CD4-positive, alpha-beta T cell (primary cell): ENCODE measurements at regions not wholly inside any gene's neighbourhood (a gene's known extent, or its start where the extent isn't known, plus 50 kb on each side); places are given as distances from the start of the nearest gene placed in this dataset.

Experiments used
- ATAC-seq: fragments of 200-7000 bp; cut with Tn5 transposase; one replicate; pipeline ENCODE4 v1.10.0; 2022; ENCODE audit warnings: mild to moderate bottlenecking; ENCODE audit not compliant: poor library complexity
- CTCF ChIA-PET: fragments of 350-600 bp; sonication (Branson Sonifier 250); formaldehyde crosslinking; loops from one replicate; lab custom pipeline; 2021; ENCODE audit warnings: antibody characterized with exemption, inconsistent platforms; lab: Charles Lee
- POLR2A ChIA-PET: fragments of 350-600 bp; sonication (Branson Sonifier 250); formaldehyde crosslinking; loops from one replicate; lab custom pipeline; 2021; ENCODE audit warnings: antibody characterized with exemption, inconsistent platforms; lab: Charles Lee
- DNase-seq, 14 experiments: peaks; one replicate each; pipeline ENCODE4 v3.0.0-alpha.2; 2013 to 2020; ENCODE audit warnings: mixed read lengths in 2 of 14
- H3K27ac ChIP-seq, 2 donors: one replicate each; pipeline versions ENCODE4 v1.5.1 to v1.7.0; 2013; ENCODE audit warnings: low read length in 2 of 2, low read depth in 1 of 2, mild to moderate bottlenecking in 1 of 2
- H3K27me3 ChIP-seq, 2 experiments: 1 replicate in 1 of 2; 2 replicates in 1 of 2; pipeline versions ENCODE4 v1.6.1 to v1.7.0; 2013; ENCODE audit warnings: low read length in 2 of 2, control low read depth in 1 of 2, mild to moderate bottlenecking in 1 of 2, moderate library complexity in 1 of 2; ENCODE audit not compliant: insufficient read depth in 2 of 2, control insufficient read depth in 1 of 2
- H3K36me3 ChIP-seq: one replicate; pipeline ENCODE4 v1.6.1; 2013; ENCODE audit warnings: low read length, control low read depth; ENCODE audit not compliant: insufficient read depth
- H3K4me1 ChIP-seq: one replicate; pipeline ENCODE4 v1.6.1; 2013; ENCODE audit warnings: low read length, control low read depth; ENCODE audit not compliant: insufficient read depth
- H3K4me3 ChIP-seq: one replicate; pipeline ENCODE4 v1.5.1; 2013; ENCODE audit warnings: mild to moderate bottlenecking, low read length, moderate library complexity
- H3K9me3 ChIP-seq, 2 experiments: 1 replicate in 1 of 2; 2 replicates in 1 of 2; pipeline versions ENCODE4 v1.6.1 to v1.7.0; 2013; ENCODE audit warnings: low read length in 2 of 2, mild to moderate bottlenecking in 2 of 2, control low read depth in 1 of 2, moderate library complexity in 1 of 2; ENCODE audit not compliant: control insufficient read depth in 1 of 2, insufficient read depth in 1 of 2
- H3K27ac Mint-ChIP-seq: one replicate; pipeline ENCODE4 v1.8.0; 2020; ENCODE audit warnings: mixed read lengths
- H3K27me3 Mint-ChIP-seq: one replicate; pipeline ENCODE4 v1.8.0; 2021; ENCODE audit warnings: mixed read lengths
- H3K36me3 Mint-ChIP-seq: one replicate; pipeline ENCODE4 v1.8.0; 2021; ENCODE audit warnings: low read depth, mixed read lengths
- H3K4me1 Mint-ChIP-seq: one replicate; pipeline ENCODE4 v1.8.0; 2021; ENCODE audit warnings: low read depth, mixed read lengths
- H3K4me3 Mint-ChIP-seq: one replicate; pipeline ENCODE4 v1.8.0; 2020; ENCODE audit warnings: mild to moderate bottlenecking, mixed read lengths
- H3K9me3 Mint-ChIP-seq: one replicate; pipeline ENCODE4 v1.8.0; 2020; ENCODE audit warnings: mixed read lengths
- intact Hi-C, 2 experiments: fragments of 100-400 bp; cut with DNase I in 1 of 2; cut with micrococcal nuclease in 1 of 2; formaldehyde crosslinking; loops; one replicate each; pipeline versions ENCODE4 v1.15.1 to v1.9.0; 2023 to 2025; cut with DNase I, micrococcal nuclease
- TF ChIP-seq, protein P1 (sequence below): fragments of 200-600 bp; IDR thresholded peaks from one replicate; pipeline ENCODE4 v1.8.0; 2022; ENCODE audit warnings: antibody characterized with exemption, mild to moderate bottlenecking

DNA sequence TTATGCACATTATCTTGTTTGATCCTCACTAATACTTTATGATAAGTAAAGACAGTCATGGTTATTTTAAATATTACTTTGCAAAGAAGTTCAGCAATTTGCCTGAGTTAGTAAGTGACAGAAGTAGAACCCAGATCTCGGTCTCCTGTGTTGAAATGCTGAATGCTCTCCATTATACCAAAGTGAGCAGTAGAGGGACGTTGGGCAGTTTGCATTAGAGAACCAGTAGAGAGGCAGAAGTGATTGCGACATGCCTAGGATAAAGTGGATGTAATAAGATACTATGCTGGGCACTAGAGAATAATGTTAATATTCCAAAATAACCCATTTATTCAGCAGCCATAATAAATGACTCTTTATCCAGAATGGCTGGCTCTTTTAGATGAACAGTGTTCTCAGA, 201.0 kb downstream of the PMAIP1 start:
- H3K27ac Mint-ChIP-seq, result no peak overlapping the region
- Histone ChIP-seq H3K27me3 (no peaks in the 10 kb centered on the region), H3K4me3 (no peak overlapping the region), H3K36me3 (no peaks in the 10 kb centered on the region), H3K9me3 (no peaks in the 10 kb centered on the region), H3K4me1 (no peaks in the 10 kb centered on the region), H3K27ac (no peak overlapping the region)
- ChIA-PET POLR2A (no interaction called here), CTCF (no interaction called here)
- H3K36me3 Mint-ChIP-seq, result no peaks in the 10 kb centered on the region
- H3K4me3 Mint-ChIP-seq, result no peak overlapping the region
- H3K9me3 Mint-ChIP-seq, result no peaks in the 10 kb centered on the region
- TF ChIP-seq, protein P1, sequence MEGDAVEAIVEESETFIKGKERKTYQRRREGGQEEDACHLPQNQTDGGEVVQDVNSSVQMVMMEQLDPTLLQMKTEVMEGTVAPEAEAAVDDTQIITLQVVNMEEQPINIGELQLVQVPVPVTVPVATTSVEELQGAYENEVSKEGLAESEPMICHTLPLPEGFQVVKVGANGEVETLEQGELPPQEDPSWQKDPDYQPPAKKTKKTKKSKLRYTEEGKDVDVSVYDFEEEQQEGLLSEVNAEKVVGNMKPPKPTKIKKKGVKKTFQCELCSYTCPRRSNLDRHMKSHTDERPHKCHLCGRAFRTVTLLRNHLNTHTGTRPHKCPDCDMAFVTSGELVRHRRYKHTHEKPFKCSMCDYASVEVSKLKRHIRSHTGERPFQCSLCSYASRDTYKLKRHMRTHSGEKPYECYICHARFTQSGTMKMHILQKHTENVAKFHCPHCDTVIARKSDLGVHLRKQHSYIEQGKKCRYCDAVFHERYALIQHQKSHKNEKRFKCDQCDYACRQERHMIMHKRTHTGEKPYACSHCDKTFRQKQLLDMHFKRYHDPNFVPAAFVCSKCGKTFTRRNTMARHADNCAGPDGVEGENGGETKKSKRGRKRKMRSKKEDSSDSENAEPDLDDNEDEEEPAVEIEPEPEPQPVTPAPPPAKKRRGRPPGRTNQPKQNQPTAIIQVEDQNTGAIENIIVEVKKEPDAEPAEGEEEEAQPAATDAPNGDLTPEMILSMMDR, result no peak
- no peaks in the 10 kb centered on the region for H3K4me1 Mint-ChIP-seq
- intact Hi-C loops, result no loop called here
- DNase-seq, result no peak
- ATAC-seq, result no peak
- no peaks in the 10 kb centered on the region for H3K27me3 Mint-ChIP-seq

DNA sequence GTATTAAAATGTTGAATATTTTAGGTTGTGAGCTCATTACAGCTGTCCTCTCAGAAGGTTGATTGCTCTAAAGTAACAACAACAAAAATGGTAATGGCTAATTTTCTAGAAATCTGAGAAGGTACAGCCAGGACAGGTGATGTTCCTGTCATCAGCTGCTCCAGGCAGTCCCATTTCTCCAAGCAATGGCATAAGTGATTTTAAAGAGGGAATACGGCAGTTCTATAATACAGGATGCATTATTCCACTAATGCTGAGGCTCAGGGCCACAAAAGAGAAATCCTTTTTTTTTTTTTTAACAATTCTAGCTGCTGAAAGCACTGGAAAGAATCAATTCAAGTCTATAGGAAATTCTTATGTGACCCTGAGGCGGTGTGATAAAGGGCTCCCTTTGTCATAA, 199.9 kb downstream of the PMAIP1 start:
- no peak for ATAC-seq
- no peaks in the 10 kb centered on the region for H3K4me1 Mint-ChIP-seq
- H3K27me3 Mint-ChIP-seq, result no peaks in the 10 kb centered on the region
- no peaks in the 10 kb centered on the region for H3K9me3 Mint-ChIP-seq
- TF ChIP-seq, protein P1, result no peak
- no peaks in the 10 kb centered on the region for H3K27me3 ChIP-seq
- H3K27ac Mint-ChIP-seq, result no peak overlapping the region
- H3K36me3 ChIP-seq, result no peaks in the 10 kb centered on the region
- H3K4me3 ChIP-seq, result no peak overlapping the region
- no peaks in the 10 kb centered on the region for H3K36me3 Mint-ChIP-seq
- H3K4me1 ChIP-seq, result no peaks in the 10 kb centered on the region
- CTCF ChIA-PET, result no interaction called here
- intact Hi-C loops, result no loop called here
- H3K27ac ChIP-seq, result no peak overlapping the region
- POLR2A ChIA-PET, result no interaction called here
- no peak for DNase-seq
- no peak overlapping the region for H3K4me3 Mint-ChIP-seq
- H3K9me3 ChIP-seq, result no peaks in the 10 kb centered on the region

DNA sequence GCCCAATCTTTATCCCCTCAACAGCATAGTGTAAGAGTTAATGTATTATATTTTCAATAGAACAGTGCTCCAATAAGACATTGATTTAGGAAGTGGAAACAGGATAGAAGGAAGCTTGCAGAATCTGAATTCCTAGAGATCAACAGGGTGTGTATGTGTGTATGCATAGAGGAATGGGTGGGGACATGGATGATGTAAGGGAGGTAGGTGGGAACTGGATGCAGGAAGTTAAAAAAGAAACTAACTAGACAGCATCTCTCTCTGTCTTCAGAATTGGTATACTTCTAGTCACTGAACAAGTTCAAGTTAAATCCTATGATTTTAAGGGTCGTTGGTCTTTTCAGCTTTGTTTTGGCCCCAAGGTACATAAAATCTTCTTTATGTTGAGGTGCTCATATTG, 196.6 kb downstream of the PMAIP1 start:
- ChIA-PET CTCF (no interaction called here), POLR2A (no interaction called here)
- intact Hi-C loops, result no loop called here
- H3K4me1 ChIP-seq, result no peaks in the 10 kb centered on the region
- no peaks in the 10 kb centered on the region for H3K27me3 ChIP-seq
- DNase-seq, result no peak
- Mint-ChIP-seq H3K27ac (no peak overlapping the region), H3K4me1 (no peaks in the 10 kb centered on the region), H3K36me3 (no peaks in the 10 kb centered on the region), H3K4me3 (no peak overlapping the region), H3K27me3 (no peaks in the 10 kb centered on the region), H3K9me3 (peaks cover 4% of the 10 kb centered on the region)
- H3K4me3 ChIP-seq, result no peak overlapping the region
- no peaks in the 10 kb centered on the region for H3K9me3 ChIP-seq
- no peaks in the 10 kb centered on the region for H3K36me3 ChIP-seq
- TF ChIP-seq, protein P1, result no peak
- H3K27ac ChIP-seq, result no peak overlapping the region
- no peak for ATAC-seq
